ENCODE measurements at regions not wholly inside any gene's neighbourhood (a gene's known extent, or its start where the extent isn't known, plus 50 kb on each side); places are given as distances from the start of the nearest gene placed in this dataset.

GRCh38 chr4:162912482-162912881 lies 254.2 kb downstream of the NAF1 start:
- TF ChIP-seq, protein P1, sequence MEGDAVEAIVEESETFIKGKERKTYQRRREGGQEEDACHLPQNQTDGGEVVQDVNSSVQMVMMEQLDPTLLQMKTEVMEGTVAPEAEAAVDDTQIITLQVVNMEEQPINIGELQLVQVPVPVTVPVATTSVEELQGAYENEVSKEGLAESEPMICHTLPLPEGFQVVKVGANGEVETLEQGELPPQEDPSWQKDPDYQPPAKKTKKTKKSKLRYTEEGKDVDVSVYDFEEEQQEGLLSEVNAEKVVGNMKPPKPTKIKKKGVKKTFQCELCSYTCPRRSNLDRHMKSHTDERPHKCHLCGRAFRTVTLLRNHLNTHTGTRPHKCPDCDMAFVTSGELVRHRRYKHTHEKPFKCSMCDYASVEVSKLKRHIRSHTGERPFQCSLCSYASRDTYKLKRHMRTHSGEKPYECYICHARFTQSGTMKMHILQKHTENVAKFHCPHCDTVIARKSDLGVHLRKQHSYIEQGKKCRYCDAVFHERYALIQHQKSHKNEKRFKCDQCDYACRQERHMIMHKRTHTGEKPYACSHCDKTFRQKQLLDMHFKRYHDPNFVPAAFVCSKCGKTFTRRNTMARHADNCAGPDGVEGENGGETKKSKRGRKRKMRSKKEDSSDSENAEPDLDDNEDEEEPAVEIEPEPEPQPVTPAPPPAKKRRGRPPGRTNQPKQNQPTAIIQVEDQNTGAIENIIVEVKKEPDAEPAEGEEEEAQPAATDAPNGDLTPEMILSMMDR (IDR thresholded peaks at IDR 0.05; ENCODE audit: insufficient read depth, low read length, poor library complexity, severe bottlenecking) = no peak
- TF ChIP-seq EZH2phosphoT487 (conservative IDR thresholded peaks at IDR 0.05; ENCODE audit: low read length) = no peak

Measured in SU-DHL-6 (cell line).